GM12891 (cell line): ENCODE measurements at regions not wholly inside any gene's neighbourhood (a gene's known extent, or its start where the extent isn't known, plus 50 kb on each side); places are given as distances from the start of the nearest gene placed in this dataset.

Source experiments
- PAX5 ChIP-seq: IDR thresholded peaks from 2 replicates; pipeline ENCODE4 v1.6.1; 2011; ENCODE audit warnings: low read length, moderate library complexity, mild to moderate bottlenecking; ENCODE audit not compliant: insufficient read depth, severe bottlenecking
- POLR2A ChIP-seq: IDR thresholded peaks from 2 replicates; pipeline ENCODE4 v1.6.1; 2011; ENCODE audit warnings: low read depth, low read length, control low read depth
- POLR2AphosphoS5 ChIP-seq: IDR thresholded peaks from 2 replicates; pipeline ENCODE4 v1.6.1; 2011; ENCODE audit warnings: low read depth, low read length, control low read depth
- POU2F2 ChIP-seq: IDR thresholded peaks from 2 replicates; pipeline ENCODE4 v1.6.1; 2011; ENCODE audit warnings: low read depth, mild to moderate bottlenecking, control low read depth, low read length, moderate library complexity
- SPI1 ChIP-seq: IDR thresholded peaks from 2 replicates; pipeline ENCODE4 v1.6.1; 2011; ENCODE audit warnings: low read depth, low read length, control low read depth
- TAF1 ChIP-seq: IDR thresholded peaks from 2 replicates; pipeline ENCODE4 v1.6.1; 2011; ENCODE audit warnings: low read depth, low read length, control low read depth

DNA sequence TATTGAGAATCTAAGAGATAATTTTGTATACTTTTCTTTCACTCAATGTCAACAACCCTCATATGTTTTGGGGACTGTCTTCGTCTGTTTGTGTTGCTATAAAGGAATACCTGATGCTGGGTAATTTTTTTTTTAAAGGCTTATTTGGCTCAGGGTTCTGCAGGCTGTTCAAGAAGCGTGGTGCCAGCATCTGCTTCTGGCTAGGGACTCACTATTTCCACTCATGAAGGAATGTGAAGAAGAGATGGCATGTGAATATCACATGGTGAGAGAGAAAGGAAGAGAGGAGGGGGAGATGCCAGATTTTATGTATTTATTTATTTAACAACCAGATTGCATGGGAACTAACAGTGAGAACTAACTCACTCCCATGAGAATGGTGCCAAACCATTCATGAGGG lies 827.4 kb upstream of the PHF14 start:
- TF ChIP-seq POLR2A (no peak), POLR2AphosphoS5 (no peak), PAX5 (no peak), TAF1 (no peak), SPI1 (no peak), POU2F2 (no peak)
